Eye (tissue), 1 donor: ENCODE measurements at regions not wholly inside any gene's neighbourhood (a gene's known extent, or its start where the extent isn't known, plus 50 kb on each side); places are given as distances from the start of the nearest gene placed in this dataset.
"Not testable (repeated sequence)": the region's sequence is repeated elsewhere in the genome, so short reads cannot be mapped to it uniquely, and the experiment has no call there.

Experiments used
- DNase-seq: peaks from one replicate; pipeline ENCODE4 v3.0.0-alpha.2; 2015

GRCh38 chr17:33950061-33950460, 305.0 kb upstream of the CCL2 start:
- no peak for DNase-seq

DNA sequence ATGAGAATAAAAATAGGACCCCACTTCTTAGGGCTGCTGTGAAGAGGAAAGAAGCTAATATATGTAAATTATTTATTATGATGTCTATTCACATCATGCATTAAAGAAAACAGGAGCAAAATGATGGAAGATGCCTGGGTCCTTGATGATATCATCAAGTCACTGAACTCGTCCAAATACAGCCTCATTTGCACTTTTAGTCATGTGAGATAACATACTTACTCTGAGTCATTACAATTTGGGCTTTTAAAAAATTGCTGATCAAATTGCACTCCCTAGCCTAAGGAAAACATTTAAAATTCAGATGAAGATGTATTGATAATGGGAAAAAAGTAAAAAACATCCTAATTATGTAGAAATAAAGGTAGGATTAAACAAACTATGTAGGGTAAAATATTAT, 302.7 kb upstream of the CCL2 start:
- no peak for DNase-seq

- no peak for DNase-seq
Observed at GRCh38 chr17:33954597-33954996, 300.5 kb upstream of the CCL2 start.

GRCh38 chr17:33955461-33955860, 299.6 kb upstream of the CCL2 start:
- DNase-seq = no peak

GRCh38 chr17:33959098-33959497, 296.0 kb upstream of the CCL2 start:
- DNase-seq = not testable (repeated sequence)

GRCh38 chr17:33962857-33963655, 292.0 kb upstream of the CCL2 start:
- no peak for DNase-seq

DNA sequence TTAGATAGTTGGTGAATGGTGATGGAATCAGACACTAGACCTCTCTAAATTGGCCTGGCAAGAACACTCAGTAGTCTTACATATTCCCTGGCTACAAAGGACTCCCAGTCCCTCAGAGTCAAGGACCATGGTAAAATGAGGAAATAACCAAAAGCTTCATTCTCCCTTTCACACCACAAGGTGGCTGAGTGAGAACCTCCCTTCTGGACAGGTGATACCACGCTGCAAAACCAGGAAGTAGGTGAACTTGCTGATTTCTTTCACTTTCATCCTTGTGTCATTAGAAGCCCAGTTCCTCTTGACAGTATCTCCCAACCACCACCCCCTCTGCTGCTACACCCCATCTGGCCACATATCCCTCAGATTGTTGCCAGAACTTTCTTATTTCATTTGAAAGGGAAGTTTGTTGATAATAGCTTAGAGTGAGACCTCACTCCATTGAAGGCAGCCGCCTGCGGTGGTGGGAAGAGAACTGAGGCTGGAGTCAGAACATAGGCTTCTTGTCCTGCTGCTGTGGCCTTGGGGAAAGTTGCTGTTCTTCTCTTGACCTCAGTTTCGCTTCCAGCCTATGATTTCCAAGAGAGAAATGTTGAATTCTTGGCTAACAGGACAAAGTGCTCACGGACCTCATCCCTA, 290.6 kb upstream of the CCL2 start:
- no peak for DNase-seq

- DNase-seq = no peak
Observed at GRCh38 chr17:33966410-33967059, 288.6 kb upstream of the CCL2 start.

DNA sequence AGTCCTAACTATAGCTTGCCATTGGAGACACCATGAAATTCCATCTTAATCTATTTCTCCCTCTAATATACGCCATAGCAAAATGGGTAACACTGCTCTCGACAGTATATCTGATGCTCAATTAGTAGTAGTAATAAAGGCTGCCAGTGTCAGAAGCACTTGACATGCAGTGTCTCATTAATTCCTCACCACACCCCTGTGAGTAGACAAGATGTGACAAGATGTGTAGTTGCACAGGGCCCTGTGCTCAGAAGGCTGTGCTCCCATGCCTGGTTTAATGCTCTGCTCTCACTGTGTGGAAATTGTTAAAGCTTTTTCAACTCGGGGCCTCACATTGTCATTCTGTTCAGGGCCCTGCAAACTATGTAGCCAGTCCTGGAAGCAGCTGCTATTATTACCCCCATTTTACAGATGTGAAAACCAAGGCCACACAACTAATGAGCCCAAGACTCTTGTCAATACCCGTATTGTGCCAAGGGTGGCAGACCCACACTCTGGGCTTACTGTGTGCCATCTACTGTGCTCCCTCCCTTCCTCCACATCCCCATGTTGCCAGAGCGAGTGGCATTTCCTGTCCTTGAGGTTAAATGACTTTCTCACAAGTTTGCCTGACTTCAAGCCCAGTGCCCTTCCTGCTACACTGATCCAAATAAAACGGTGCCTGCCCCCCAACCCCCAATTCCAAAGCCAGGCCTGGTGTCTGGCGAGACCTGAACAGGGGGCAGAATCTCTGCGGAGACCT, 287.3 kb upstream of the CCL2 start:
- no peak for DNase-seq

- peak; percentile 21 for DNase-seq
Observed at GRCh38 chr17:33968350-33969044, 286.6 kb upstream of the CCL2 start.

DNA sequence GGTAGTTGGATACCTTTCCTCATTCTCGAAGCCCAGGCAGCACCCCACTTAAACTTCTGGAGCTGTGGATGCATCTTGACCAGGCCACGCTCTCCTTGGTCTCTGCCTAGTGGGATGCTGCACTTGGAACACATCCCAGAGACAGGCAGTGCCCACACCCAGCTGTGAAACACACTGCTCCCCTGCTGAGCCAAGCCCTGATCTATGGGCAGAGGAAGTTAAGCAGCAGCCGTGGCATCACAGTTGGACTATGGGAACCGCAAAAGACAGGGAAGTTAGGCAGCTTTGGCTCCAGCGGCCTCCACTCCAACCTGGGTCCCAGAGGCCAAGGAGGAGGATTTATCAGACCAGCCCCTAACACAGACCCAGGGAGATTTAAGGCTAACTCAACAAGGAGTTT, 284.8 kb upstream of the CCL2 start:
- no peak for DNase-seq

GRCh38 chr17:33972763-33973162, 282.3 kb upstream of the CCL2 start:
- no peak for DNase-seq

DNA sequence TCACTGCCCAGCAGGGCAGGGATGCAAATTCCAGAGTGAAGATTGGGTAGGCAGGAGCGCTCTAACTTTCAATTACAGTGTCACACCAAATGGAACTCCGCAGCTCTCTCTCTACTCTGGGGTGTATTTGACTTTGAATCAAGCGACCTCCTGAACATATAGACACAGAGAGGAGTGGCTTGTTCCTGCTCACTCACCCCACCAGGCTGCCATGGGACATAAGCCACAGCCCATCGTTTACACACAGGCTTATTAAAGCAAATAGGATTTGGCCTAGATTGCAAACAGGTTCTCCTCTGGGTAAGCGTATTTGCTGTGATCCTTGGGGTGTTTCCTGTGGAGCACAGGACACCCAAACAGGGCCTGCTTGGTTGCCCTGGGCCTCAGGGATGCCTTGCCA, 281.6 kb upstream of the CCL2 start:
- no peak for DNase-seq

GRCh38 chr17:33974276-33974675, 280.8 kb upstream of the CCL2 start:
- no peak for DNase-seq

DNA sequence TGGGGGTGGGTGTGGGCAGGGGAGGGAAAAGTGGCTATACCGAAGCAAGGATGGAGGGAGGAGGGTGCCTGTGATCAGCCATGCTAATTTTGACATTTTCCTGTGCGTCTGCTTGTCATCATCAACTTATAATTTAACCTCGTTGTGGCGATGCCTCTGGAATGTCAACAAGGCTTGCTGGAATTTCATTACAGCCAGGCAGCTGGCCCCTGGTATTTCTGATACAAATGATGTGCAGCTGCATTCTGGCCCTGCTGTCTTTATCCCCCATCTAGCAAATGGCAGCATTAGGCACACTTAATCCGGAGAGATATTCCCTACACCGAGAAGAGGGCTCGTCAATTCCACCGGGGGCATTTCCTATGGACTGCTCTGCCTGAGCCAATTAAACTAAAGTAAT, 278.3 kb upstream of the CCL2 start:
- DNase-seq = peak; percentile 62

GRCh38 chr17:33977729-33978514, 277.2 kb upstream of the CCL2 start:
- DNase-seq = no peak

DNA sequence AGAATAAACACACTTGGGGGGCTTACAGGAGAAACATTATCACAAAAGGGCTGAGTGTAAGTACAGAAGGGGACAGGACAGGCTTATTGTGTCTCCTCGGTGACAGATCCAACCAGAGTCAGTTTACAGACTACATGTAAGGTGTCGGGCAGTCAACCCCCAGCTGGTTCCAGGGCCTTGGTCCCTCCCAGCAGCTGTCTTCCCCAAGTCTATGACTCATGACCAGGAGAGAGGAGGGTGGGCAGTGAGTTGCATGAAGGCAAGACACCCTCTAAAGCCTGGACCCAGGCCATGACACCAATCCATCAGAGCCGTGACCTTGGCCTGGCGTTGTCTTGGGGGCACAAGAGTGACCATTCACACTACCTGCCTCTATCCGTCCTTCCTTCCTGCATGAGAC, 276.2 kb upstream of the CCL2 start:
- no peak for DNase-seq

- no peak for DNase-seq
Observed at GRCh38 chr17:33980193-33980592, 274.9 kb upstream of the CCL2 start.

DNA sequence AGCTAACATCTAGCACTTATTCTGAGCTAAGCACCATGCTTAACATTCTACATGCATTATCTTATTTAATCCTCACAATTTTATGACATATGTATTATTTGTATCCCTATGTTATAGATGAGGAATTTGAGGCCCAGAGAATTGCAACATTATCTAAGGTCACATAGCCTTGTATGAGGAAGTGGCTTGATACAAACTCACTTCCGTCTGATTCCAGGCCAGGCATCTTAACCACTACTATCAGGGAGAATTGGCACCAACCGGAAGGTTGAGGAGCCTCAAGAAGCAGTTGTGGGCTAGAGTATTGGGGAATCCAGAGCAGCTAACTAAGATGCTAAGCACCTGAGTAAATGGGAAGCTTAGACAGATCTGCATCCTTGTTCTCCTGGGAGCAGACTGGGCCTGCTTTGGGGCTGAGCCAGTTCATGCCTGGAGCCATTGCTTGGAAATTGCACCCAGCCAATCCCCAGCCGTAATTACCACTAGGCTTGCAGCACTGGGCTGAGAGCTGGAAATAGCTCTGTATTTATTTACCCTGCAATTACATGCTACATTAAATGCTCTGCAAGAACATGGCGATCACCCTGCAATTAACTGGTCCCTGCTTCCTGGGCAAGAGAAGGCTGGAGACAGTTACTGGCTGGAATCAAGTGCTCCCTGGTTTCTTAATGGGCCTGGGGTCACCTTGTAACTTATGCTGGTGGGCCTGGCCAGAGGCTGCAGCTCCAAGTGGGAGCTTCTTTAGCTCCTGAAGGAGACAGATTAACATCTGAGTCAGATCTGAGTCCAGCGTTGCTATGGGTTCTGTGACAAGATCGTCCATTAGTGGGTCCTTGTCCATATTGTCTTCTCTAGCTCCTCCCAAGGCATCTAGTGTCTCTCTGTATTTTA, 273.1 kb upstream of the CCL2 start:
- DNase-seq = peak; percentile 16

GRCh38 chr17:33982909-33983308, 272.2 kb upstream of the CCL2 start:
- no peak for DNase-seq
